Transverse colon (tissue), 4 donors: ENCODE measurements at regions not wholly inside any gene's neighbourhood (a gene's known extent, or its start where the extent isn't known, plus 50 kb on each side); places are given as distances from the start of the nearest gene placed in this dataset.

ENCODE experiments used
- CTCF ChIP-seq, 5 experiments: fragments of 200-600 bp in 3 of 5; fragments of 450-650 bp in 2 of 5; sonication (generic) in 3 of 5; IDR thresholded peaks; 1 replicate in 2 of 5; 2 replicates in 3 of 5; pipeline ENCODE4 v1.5.1; 2016 to 2017; ENCODE audit warnings: antibody characterized with exemption in 5 of 5, inconsistent platforms in 3 of 5, mild to moderate bottlenecking in 2 of 5, moderate library complexity in 1 of 5
- EP300 ChIP-seq: sonication (generic); formaldehyde crosslinking; IDR thresholded peaks from one replicate; pipeline ENCODE4 v1.6.1; 2017; ENCODE audit warnings: antibody characterized with exemption, low read depth
- POLR2A ChIP-seq: fragments of 450-650 bp; IDR thresholded peaks from one replicate; pipeline ENCODE4 v1.6.1; 2016; ENCODE audit warnings: antibody characterized with exemption, mild to moderate bottlenecking, moderate library complexity
- POLR2AphosphoS5 ChIP-seq, 3 donors: sonication (generic); formaldehyde crosslinking; IDR thresholded peaks; one replicate each; pipeline ENCODE4 v1.6.1; 2016; ENCODE audit warnings: antibody characterized with exemption in 3 of 3

- TF ChIP-seq POLR2AphosphoS5 (IDR thresholded peaks at IDR 0.05) (no peak), EP300 (no peak), CTCF (IDR thresholded peaks at IDR 0.05) (no peak), POLR2A (no peak)
Measured at GRCh38 chr1:87167848-87168525, 160.7 kb upstream of the LMO4 start.
